Stimulated activated naive CD8-positive, alpha-beta T cell treated with anti-CD3 and anti-CD28 coated beads, Interleukin-15, amount 100 ng/mL, for 72 hours (primary cell): ENCODE measurements at regions not wholly inside any gene's neighbourhood (a gene's known extent, or its start where the extent isn't known, plus 50 kb on each side); places are given as distances from the start of the nearest gene placed in this dataset.

ENCODE experiments used
- ATAC-seq: fragments of 150-1000 bp; cut with Tn5 transposase; 2 replicates; pipeline ENCODE4 v1.10.0; 2021; ENCODE audit warnings: mild to moderate bottlenecking, moderate library complexity
- DNase-seq, 2 donors: peaks; one replicate each; pipeline ENCODE4 v3.0.0; 2021 to 2022
- H3K27ac Mint-ChIP-seq, 2 donors: one replicate each; pipeline ENCODE4 v1.8.0; 2022; ENCODE audit warnings: mild to moderate bottlenecking in 2 of 2, mixed read lengths in 2 of 2, moderate library complexity in 2 of 2
- H3K27me3 Mint-ChIP-seq: one replicate; pipeline ENCODE4 v1.8.0; 2022; ENCODE audit warnings: mixed read lengths
- H3K4me1 Mint-ChIP-seq: one replicate; pipeline ENCODE4 v1.8.0; 2022; ENCODE audit warnings: mild to moderate bottlenecking, mixed read lengths
- H3K4me3 Mint-ChIP-seq, 2 donors: one replicate each; pipeline ENCODE4 v1.8.0; 2022; ENCODE audit warnings: mild to moderate bottlenecking in 2 of 2, mixed read lengths in 2 of 2, moderate library complexity in 1 of 2
- H3K9me3 Mint-ChIP-seq, 2 donors: one replicate each; pipeline ENCODE4 v1.8.0; 2022; ENCODE audit warnings: mixed read lengths in 2 of 2

DNA sequence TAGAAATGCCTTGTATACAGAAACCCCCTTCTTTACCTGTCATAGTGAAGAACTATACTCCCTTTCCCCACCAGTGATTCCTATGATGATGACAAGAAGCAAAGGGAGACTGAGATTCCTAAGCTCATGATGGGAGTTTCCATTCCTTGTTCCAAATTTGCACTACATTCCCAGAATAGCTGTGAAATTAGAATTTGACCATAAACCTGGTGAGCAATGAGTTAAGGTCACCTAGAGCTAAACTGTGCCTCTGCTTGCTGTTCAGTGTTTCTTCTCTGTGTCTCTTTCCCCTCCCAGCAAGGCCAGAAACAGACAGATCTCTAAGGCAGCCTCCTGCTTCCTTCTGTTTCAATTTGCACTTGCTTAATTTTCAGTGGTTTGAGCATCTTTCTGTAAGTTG is 332.1 kb downstream of the PIK3R1 start:
- Mint-ChIP-seq H3K4me3 (no peak overlapping the region), H3K27ac (no peak overlapping the region), H3K4me1 (no peaks in the 10 kb centered on the region), H3K9me3 (no peaks in the 10 kb centered on the region), H3K27me3 (peaks cover 7% of the 10 kb centered on the region)
- ATAC-seq (no peak), DNase-seq (no peak)

DNA sequence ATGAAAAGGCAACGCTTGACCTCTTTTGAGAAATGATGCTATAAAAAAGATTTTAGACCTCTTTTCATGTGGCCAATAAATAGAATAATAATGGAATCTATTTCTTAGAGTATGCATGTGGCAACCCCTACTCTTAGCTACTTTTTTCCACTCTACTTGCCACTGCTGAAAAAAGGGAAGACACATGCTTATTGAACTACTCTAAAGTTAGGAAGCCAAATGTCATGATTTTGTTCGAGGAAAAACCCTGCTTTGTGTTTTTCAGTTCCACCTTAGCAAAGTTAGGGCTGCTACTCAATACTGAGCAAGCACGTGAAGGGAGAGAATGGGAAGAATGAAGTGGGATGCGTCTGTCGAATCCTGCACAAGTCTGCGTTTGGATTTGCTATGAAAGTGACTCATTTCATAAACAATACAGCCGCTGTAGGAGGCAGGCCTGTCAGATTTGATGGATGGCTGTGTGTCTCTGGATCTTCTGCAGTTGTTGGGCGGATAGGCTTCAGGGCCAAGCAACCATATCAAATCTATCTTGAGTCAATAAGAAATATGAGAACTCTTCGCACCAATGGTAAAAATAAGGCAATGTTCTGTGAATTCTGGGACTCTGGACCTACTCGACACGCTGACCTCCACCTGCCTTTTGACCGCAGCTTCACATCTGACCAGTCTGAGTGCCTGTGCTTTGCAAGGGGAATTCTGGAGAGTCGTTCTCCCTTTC is 333.6 kb downstream of the PIK3R1 start:
- DNase-seq (no peak), ATAC-seq (no peak)
- Mint-ChIP-seq H3K4me1 (no peaks in the 10 kb centered on the region), H3K4me3 (no peak overlapping the region), H3K27me3 (peaks cover under 1% of the 10 kb centered on the region), H3K27ac (no peak overlapping the region), H3K9me3 (no peaks in the 10 kb centered on the region)

DNA sequence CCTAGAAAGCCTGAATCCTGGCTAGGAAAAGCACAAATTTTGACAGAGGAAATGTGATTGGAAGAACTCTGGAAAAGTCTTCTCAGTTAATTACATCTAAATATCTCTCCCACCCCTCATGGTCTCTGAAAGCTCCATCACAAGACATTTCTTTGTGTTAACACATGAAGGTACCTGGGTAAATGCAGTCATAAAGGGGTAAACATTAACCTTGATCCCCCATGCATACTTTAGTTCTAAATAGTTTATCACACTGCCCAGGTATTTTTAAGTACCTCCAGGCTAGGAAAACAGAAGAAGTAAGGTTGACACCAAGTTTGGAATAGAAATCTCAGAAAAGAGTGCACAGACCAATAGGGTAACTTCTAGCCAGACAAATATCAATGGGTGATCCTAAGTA is 334.5 kb downstream of the PIK3R1 start:
- no peak for DNase-seq
- Mint-ChIP-seq H3K4me3 (no peak overlapping the region), H3K27me3 (no peaks in the 10 kb centered on the region), H3K27ac (no peak overlapping the region), H3K4me1 (no peaks in the 10 kb centered on the region), H3K9me3 (no peaks in the 10 kb centered on the region)
- no peak for ATAC-seq

DNA sequence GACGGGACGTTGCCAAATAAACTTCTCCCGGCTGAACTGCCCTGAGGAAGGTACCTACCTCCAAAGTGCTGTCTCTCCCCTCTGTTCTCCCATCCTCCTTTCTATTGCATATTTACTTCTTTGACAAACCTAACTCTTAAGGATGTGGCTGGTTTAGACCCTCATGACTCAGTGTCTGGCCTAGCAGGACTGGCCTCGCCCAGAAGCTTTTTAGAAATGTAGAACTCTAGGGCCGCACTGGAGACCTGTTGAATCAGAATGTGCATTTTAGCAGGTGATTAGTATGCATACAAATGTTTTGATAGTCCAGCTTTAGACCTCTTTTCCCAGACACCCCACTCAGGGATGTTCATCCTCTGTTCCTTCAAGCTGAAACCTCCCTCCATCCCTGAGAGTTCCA is 335.9 kb downstream of the PIK3R1 start:
- no peaks in the 10 kb centered on the region for H3K9me3 Mint-ChIP-seq
- H3K4me3 Mint-ChIP-seq, result no peak overlapping the region
- no peak overlapping the region for H3K27ac Mint-ChIP-seq
- no peak for ATAC-seq
- no peaks in the 10 kb centered on the region for H3K27me3 Mint-ChIP-seq
- no peaks in the 10 kb centered on the region for H3K4me1 Mint-ChIP-seq
- no peak for DNase-seq

DNA sequence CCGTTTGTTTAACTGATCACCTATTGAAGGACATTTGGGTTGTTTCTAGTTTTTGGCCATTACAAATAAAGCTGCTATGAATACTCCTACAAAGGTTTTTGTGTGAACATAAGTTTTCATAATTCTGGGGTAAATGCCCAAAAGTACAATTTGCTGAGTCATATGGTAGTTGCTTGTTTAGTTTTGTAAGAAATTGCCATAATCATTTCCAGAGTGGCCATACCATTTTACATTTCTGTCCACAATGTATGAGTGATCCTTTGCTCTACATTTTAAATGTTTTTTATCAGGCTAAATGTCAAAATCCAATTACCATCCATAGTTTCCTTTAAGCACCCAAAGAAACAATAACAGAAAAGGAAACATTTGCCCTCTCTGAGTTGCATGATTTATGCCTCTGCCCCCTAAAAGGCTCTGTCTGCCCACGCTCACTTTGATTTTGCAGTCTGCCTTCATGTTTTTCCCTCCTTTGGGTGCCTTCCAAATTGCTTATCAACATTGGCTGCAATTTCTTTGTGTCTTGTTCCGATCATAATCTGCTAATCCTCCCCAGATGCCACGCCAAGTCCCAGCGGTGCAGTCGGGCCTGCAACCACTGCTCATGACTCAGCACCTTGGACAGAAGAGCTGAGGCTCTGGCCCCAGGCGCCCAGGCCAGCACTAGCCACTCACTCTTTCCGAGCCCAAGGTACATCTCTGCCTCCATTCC is 339.2 kb downstream of the PIK3R1 start:
- H3K4me3 Mint-ChIP-seq, result no peak overlapping the region
- no peak for DNase-seq
- H3K9me3 Mint-ChIP-seq, result no peaks in the 10 kb centered on the region
- no peaks in the 10 kb centered on the region for H3K4me1 Mint-ChIP-seq
- no peaks in the 10 kb centered on the region for H3K27me3 Mint-ChIP-seq
- peak overlapping the region in 1 of 2 donors; percentile 4 for H3K27ac Mint-ChIP-seq
- ATAC-seq, result no peak

DNA sequence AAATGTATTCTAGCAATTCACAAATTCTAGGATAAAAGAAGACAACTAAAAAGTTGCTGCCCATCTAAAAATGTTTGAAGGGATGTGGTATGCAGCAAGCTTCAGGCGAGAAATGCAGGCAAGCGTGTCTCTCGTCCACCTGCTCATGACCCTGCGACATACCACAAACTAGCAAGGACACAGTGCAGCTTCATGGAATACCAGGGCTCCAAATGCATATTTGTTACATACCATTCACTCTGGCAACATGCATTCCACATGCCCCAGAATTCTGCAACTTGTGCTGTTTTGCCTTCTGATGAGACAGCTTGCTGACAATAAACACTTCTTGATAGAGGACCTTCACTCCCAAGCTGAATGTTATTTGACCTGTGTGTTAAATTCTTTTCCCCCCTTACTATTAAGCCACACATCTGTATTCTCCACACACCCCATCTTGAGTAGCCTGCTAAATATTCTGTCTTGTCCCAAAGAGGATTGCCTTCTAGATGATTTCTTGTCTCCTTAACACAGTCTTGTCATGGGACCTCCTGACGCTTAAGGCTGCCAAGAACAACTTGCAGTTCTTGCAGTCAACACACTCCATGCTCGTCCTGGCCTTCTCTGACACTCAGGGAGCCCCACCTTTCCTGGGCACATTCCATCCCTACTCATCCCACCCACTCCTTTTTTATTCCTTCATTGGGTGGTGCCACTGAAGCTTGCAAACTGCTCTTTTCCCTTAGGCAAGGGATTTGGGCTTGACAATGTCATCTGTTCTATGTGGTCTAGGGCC is 340.5 kb downstream of the PIK3R1 start:
- H3K4me3 Mint-ChIP-seq, result no peak overlapping the region

DNA sequence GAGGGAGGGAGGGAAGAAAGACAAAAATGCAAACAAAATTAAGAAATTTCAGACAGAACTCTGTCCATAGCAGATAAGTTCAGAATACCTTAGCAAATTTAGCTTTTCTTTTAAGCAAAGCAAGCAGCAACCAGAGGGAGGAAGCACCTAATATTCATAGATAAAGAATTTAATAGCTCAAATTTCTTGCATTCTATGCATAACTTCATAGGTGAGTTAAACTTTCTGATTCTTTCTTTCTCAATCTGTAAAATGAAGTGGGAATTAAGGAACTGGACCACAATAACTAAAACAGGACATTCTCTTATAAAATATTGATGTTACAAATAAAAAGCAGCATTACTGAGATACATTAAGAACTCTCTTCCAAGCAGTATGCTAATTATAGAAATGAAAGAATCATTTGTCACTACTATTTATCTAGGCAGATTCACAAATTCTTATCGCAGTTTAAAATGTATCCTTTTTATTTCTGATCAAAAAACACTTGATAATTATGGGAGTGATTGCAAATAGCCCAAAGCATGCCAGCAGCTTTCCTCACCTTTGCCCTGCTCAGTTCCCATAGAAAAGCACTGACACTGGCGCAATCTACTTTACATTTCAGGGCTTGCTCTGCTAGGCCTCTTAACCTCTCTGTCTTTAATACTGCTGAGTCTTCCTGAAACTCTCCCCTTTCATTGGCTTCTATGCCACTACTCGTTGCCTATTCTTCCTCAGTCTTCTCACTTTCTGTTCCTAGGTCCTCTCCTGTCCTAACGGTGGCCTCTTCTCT is 341.8 kb downstream of the PIK3R1 start:
- H3K4me1 Mint-ChIP-seq, result no peaks in the 10 kb centered on the region
- DNase-seq (no peak), ATAC-seq (no peak)
- no peaks in the 10 kb centered on the region for H3K27me3 Mint-ChIP-seq
- no peak overlapping the region for H3K27ac Mint-ChIP-seq
- no peak overlapping the region for H3K4me3 Mint-ChIP-seq
- no peaks in the 10 kb centered on the region for H3K9me3 Mint-ChIP-seq

More for the DNA sequence above, 340.5 kb downstream of the PIK3R1 start:
- no peaks in the 10 kb centered on the region for H3K4me1 Mint-ChIP-seq
- no peak overlapping the region for H3K27ac Mint-ChIP-seq
- H3K27me3 Mint-ChIP-seq, result no peaks in the 10 kb centered on the region
- DNase-seq (no peak), ATAC-seq (no peak)
- no peaks in the 10 kb centered on the region for H3K9me3 Mint-ChIP-seq

DNA sequence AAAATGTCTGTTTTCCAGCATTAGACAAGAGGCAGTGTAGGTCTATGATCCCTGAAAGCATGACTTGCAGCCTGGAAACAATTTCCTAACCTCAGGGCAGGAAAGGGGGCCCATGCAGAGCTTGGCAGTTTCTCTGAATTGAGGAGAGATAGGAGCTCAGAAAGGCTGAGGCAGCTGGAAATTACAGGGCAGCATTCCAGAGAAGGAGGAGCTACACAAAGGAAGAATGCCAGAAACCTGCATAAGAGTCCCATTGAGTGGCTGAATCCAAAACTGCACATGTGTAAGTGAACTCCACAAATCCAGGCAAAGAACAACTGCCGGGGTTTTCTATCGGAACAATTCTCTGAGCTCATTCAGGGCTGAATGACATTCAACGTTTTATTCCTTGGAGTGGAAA is 346.8 kb downstream of the PIK3R1 start:
- Mint-ChIP-seq H3K9me3 (peaks cover 21 to 35% of the 10 kb centered on the region in 2 donors), H3K27me3 (no peaks in the 10 kb centered on the region), H3K4me3 (no peak overlapping the region), H3K27ac (no peak overlapping the region), H3K4me1 (no peaks in the 10 kb centered on the region)
- DNase-seq, result no peak
- no peak for ATAC-seq

DNA sequence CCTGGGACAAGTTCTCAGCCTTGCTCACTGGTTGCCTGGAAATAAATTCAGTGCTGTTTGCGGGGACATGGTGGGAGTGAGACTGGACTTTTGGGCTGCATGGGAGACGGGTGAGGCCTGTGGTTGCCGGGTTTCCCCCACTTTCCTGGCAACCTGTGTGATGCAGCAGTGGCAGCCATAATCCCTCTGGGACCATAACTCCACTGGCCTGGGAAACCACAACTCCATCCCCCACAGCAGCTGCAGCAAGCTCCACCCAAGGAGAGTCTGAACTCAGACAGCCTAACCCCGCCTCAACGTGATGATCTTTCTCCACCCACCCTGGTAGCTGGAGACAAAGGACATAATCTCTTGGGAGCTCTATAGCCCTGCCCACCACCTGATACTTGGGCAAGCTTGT is 349.9 kb downstream of the PIK3R1 start:
- Mint-ChIP-seq H3K27ac (no peak overlapping the region), H3K4me3 (no peak overlapping the region), H3K27me3 (no peaks in the 10 kb centered on the region), H3K4me1 (no peaks in the 10 kb centered on the region), H3K9me3 (peaks cover 26 to 35% of the 10 kb centered on the region in 2 donors)
- DNase-seq, result no peak
- no peak for ATAC-seq

DNA sequence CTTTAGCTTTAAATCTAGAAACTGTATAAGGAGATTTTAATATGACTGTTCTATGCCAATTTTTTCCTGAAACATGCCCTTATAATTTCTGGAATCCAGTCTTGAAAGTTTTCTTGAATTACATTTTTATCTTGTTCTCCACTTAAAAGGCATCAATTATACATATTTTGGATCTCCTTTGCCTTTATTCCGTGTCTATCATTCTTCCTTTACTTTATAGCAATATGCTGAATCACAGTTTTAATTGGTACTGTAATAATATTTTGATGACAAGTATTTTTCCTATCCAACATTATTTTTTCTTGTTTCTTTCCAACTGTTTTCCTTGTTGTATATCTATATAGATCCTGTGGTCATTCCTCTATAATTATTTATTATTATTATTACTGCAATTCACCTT is 361.2 kb downstream of the PIK3R1 start:
- ATAC-seq (no peak), DNase-seq (no peak)
- no peaks in the 10 kb centered on the region for H3K4me1 Mint-ChIP-seq
- H3K27me3 Mint-ChIP-seq, result no peaks in the 10 kb centered on the region
- no peak overlapping the region for H3K4me3 Mint-ChIP-seq
- H3K27ac Mint-ChIP-seq, result no peak overlapping the region
- peaks cover 17 to 22% of the 10 kb centered on the region in 2 donors for H3K9me3 Mint-ChIP-seq

DNA sequence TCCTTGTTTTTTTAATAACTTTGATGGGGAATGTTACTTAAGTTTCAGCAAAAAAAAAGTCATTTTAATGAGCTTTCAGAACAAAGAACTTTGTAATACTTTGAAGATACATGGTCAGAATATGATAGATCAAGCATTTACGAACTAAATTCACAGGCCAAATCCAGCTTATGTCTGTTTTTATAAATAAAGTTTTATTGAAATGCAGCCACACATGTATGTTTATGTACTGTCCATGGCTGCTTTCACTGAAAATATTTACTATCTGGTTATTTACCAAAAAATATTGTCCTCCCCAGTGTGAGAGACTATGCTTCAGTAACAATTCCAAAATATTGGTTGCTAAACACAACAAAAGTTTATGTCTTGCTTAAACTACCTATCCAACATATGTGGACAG is 366.7 kb downstream of the PIK3R1 start:
- Mint-ChIP-seq H3K9me3 (peaks cover 8 to 10% of the 10 kb centered on the region in 2 donors), H3K27me3 (no peaks in the 10 kb centered on the region), H3K27ac (no peak overlapping the region), H3K4me1 (no peaks in the 10 kb centered on the region), H3K4me3 (no peak overlapping the region)
- ATAC-seq (no peak), DNase-seq (no peak)

DNA sequence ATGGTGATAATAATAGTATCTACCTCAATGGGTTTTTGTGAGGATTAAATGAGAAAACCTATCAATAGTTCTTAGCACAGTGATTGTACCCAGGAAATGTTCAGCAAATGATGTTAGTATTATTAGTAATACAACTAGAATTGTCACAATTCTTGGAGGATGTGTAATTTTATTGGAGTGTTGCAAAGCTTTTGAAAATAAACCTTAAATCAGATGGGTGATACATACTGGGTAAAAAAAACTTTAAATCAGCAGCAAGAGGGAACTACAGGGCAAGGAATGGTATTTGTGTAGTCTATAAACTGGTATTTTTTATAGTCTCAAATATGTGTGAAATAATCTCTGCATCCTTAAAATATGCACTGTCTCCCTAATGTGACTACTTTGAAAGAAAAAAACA is 371.6 kb downstream of the PIK3R1 start:
- no peak for ATAC-seq
- no peak for DNase-seq
- H3K27me3 Mint-ChIP-seq, result no peaks in the 10 kb centered on the region
- no peak overlapping the region for H3K4me3 Mint-ChIP-seq
- H3K4me1 Mint-ChIP-seq, result no peaks in the 10 kb centered on the region
- no peak overlapping the region for H3K27ac Mint-ChIP-seq
- no peaks in the 10 kb centered on the region for H3K9me3 Mint-ChIP-seq

DNA sequence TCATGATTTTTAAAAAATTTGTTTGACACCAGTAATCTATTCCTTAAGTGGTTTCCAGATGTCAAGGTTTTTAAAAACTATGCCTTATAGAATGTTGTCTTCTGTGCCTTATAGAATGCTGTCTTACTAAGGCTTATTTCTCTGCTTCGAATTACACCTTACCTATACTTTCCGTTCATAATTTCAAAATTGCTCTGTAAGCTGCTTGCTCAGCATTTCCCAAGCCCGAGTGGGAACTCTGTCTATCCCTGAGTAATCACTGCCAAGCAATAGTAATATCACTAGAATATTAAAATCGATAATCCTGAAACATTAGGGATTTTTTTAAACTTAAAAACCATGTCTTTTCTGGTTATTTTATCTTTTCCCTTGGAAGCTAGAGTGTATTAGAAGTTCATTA is 376.3 kb downstream of the PIK3R1 start:
- no peaks in the 10 kb centered on the region for H3K9me3 Mint-ChIP-seq

DNA sequence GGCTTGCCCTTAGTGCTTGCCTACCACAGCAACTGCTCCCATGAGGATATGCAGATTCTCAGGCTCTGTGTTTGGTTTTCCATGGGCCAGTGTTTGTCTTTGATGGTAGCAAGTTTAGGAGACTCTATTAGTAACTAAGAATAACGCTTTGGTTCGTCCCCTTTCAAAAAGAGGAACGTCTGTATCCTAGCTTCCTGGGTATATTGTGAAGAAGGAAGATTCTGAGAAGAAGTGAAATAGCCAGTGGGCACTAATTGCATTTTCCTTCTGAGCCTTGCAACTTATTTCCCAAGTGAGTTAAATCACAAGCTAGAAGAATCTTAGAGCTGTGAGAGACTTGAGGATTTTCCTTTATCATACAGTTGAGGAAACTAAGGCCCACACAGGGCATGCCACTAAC is 376.8 kb downstream of the PIK3R1 start:
- no peaks in the 10 kb centered on the region for H3K4me1 Mint-ChIP-seq
- DNase-seq, result no peak
- no peak overlapping the region for H3K27ac Mint-ChIP-seq
- no peak overlapping the region for H3K4me3 Mint-ChIP-seq
- H3K27me3 Mint-ChIP-seq, result no peaks in the 10 kb centered on the region
- no peaks in the 10 kb centered on the region for H3K9me3 Mint-ChIP-seq
- no peak for ATAC-seq

More for the DNA sequence above, 376.3 kb downstream of the PIK3R1 start:
- H3K4me1 Mint-ChIP-seq, result no peaks in the 10 kb centered on the region
- ATAC-seq, result no peak
- no peak overlapping the region for H3K27ac Mint-ChIP-seq
- no peaks in the 10 kb centered on the region for H3K27me3 Mint-ChIP-seq
- no peak for DNase-seq
- H3K4me3 Mint-ChIP-seq, result no peak overlapping the region

DNA sequence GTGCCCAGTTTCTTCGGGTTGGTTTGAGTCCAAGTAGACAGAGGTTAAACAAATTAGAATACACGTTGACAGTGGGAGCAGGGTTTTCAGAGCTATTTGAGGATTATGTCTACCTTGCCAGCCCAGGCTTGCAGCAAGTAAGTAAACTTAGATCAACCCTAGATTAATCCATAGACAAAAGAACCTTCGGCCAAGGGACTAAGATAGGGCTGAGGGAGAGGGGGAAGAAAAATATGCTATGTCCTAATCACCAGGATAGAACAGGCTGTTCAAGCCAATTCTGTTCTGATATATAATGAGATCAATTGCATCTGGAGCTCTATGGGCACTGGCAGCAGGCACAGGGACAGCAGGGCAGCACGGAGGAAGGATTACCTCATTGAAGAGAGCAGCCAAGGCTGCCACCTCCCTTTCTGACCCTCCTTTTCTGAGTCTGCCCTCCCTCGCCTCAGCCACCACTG is 377.7 kb downstream of the PIK3R1 start:
- ATAC-seq, result no peak
- Mint-ChIP-seq H3K4me1 (no peaks in the 10 kb centered on the region), H3K27me3 (no peaks in the 10 kb centered on the region), H3K9me3 (no peaks in the 10 kb centered on the region), H3K27ac (no peak overlapping the region), H3K4me3 (no peak overlapping the region)
- DNase-seq, result no peak
